SK-N-SH treated with all-trans-retinoic acid at 6 μM for 48 hours (cell line): ENCODE measurements at regions not wholly inside any gene's neighbourhood (a gene's known extent, or its start where the extent isn't known, plus 50 kb on each side); places are given as distances from the start of the nearest gene placed in this dataset.

ENCODE experiments used
- ISL1 ChIP-seq: fragments of 250-450 bp; sonication (Bioruptor Pico); IDR thresholded peaks from 2 replicates; pipeline ENCODE4 v2.1.2; 2022; ENCODE audit warnings: mild to moderate bottlenecking, moderate library complexity
- SNAI2 ChIP-seq: fragments of 250-450 bp; sonication (Bioruptor Pico); IDR thresholded peaks from 2 replicates; pipeline ENCODE4 v1.5.0; 2020; ENCODE audit warnings: mild to moderate bottlenecking, moderate library complexity
- ZFP3 ChIP-seq: fragments of 250-450 bp; sonication (Bioruptor Pico); IDR thresholded peaks from 2 replicates; pipeline ENCODE4 v1.5.0; 2020; ENCODE audit warnings: mild to moderate bottlenecking, moderate library complexity
- ZNF70 ChIP-seq: fragments of 450-650 bp; formaldehyde crosslinking; IDR thresholded peaks from 2 replicates; pipeline ENCODE4 v1.5.0; 2020; ENCODE audit warnings: mild to moderate bottlenecking, moderate library complexity

GRCh38 chr3:162015856-162016255 is 519.2 kb downstream of the OTOL1 start:
- TF ChIP-seq ZFP3 (CRISPR knock-in tag) = no peak
- no peak for TF ChIP-seq SNAI2 (CRISPR knock-in tag)
- no peak for TF ChIP-seq ZNF70 (CRISPR knock-in tag)
- no peak for TF ChIP-seq ISL1 (CRISPR knock-in tag)
